Erythroblast (primary cell): ENCODE measurements at regions not wholly inside any gene's neighbourhood (a gene's known extent, or its start where the extent isn't known, plus 50 kb on each side); places are given as distances from the start of the nearest gene placed in this dataset.

ENCODE experiments used
- GATA1 ChIP-seq: IDR thresholded peaks from 2 replicates; pipeline ENCODE4 v1.6.1; 2011; ENCODE audit warnings: low read depth, mild to moderate bottlenecking, control low read depth, low read length, moderate library complexity
- POLR2A ChIP-seq: IDR thresholded peaks from 2 replicates; pipeline ENCODE4 v1.6.1; 2011; ENCODE audit warnings: mild to moderate bottlenecking, low read length

- TF ChIP-seq POLR2A (no peak), GATA1 (no peak)
Measured at GRCh38 chr7:125444864-125445263, 515.2 kb upstream of the POT1 start.
